ENCODE measurements at regions not wholly inside any gene's neighbourhood (a gene's known extent, or its start where the extent isn't known, plus 50 kb on each side); places are given as distances from the start of the nearest gene placed in this dataset.

GRCh38 chr15:93143186-93143585, 54.2 kb upstream of the RGMA start:
- no peak overlapping the region for H3K27ac ChIP-seq
- TF ChIP-seq ZFX (IDR thresholded peaks at IDR 0.05): no peak
- TF ChIP-seq, protein P1, sequence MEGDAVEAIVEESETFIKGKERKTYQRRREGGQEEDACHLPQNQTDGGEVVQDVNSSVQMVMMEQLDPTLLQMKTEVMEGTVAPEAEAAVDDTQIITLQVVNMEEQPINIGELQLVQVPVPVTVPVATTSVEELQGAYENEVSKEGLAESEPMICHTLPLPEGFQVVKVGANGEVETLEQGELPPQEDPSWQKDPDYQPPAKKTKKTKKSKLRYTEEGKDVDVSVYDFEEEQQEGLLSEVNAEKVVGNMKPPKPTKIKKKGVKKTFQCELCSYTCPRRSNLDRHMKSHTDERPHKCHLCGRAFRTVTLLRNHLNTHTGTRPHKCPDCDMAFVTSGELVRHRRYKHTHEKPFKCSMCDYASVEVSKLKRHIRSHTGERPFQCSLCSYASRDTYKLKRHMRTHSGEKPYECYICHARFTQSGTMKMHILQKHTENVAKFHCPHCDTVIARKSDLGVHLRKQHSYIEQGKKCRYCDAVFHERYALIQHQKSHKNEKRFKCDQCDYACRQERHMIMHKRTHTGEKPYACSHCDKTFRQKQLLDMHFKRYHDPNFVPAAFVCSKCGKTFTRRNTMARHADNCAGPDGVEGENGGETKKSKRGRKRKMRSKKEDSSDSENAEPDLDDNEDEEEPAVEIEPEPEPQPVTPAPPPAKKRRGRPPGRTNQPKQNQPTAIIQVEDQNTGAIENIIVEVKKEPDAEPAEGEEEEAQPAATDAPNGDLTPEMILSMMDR (conservative IDR thresholded peaks at IDR 0.05): no peak

DNA sequence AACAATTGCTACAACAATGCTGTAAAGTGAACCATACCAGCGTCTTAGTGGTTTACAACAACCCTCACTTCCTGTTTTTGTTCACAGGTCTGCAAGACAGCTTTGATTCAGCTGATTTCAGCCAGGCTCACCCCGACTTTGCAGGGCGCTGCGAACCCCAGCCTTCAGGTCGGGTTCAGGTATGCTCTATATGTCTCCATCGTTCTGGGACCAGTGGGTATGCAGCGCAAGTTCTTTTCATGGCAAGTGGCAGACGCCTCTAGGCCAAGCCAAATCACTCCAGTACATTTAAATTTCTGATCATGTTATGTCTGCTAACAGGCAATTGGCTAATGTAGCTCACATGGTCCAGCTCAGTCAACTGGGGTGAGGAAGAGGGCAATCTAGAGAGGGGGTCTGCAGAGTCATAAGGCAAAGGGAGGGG, 52.4 kb upstream of the RGMA start:
- TF ChIP-seq ZFX (IDR thresholded peaks at IDR 0.05): no peak
- TF ChIP-seq, protein P1 (conservative IDR thresholded peaks at IDR 0.05): no peak
- H3K27ac ChIP-seq: no peak overlapping the region

DNA sequence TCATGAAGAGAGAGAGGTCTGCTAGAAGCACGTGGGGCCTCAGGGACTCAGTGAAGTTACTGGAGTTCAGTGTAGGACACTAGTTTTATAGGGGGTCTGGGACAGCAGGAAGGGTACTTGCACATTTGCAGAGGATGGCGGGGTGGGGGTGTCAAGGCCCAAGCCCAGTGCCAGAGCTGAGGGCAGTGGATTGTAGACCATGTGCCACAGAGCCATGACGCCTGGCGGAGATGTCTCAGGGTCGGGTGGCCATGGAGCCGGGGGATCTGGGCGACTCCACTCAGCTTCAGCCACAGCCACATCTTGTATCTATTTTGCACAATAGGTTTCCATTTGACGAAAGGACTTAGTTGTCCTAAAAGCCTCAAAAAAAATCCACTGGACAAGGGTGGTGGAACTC, 50.4 kb upstream of the RGMA start:
- no peak overlapping the region for H3K27ac ChIP-seq
- TF ChIP-seq, protein P1 (conservative IDR thresholded peaks at IDR 0.05): no peak
- no peak for TF ChIP-seq ZFX (IDR thresholded peaks at IDR 0.05)

- TF ChIP-seq, protein P1 (conservative IDR thresholded peaks at IDR 0.05): no peak
- TF ChIP-seq ZFX (IDR thresholded peaks at IDR 0.05): no peak
- H3K27ac ChIP-seq: no peak overlapping the region
These were observed 49.8 kb upstream of the RGMA start for GRCh38 chr15:93138681-93139250.

Measured in C4-2B (cell line).